MCF 10A (cell line): ENCODE measurements at regions not wholly inside any gene's neighbourhood (a gene's known extent, or its start where the extent isn't known, plus 50 kb on each side); places are given as distances from the start of the nearest gene placed in this dataset.

Source experiments
- BruUV-seq: library from RNA; stranded (reverse); fragments of 400-500 nt; replicated peaks from 2 replicates; lab custom pipeline; 2021; lab: Mats Ljungman, UMichigan
- CTCF ChIA-PET: fragments of 300-600 bp; sonication (Branson Sonifier 250); formaldehyde crosslinking; extraction: SDS; loops from one replicate; lab custom pipeline; 2021; ENCODE audit warnings: antibody characterized with exemption, inconsistent platforms; lab: Yijun Ruan, JAX
- POLR2A ChIA-PET: fragments of 300-600, 350-650 bp; sonication (Branson Sonifier 250); formaldehyde crosslinking; extraction: SDS; loops from one replicate; lab custom pipeline; 2020; ENCODE audit warnings: antibody characterized with exemption, inconsistent platforms; lab: Yijun Ruan, JAX
- DNase-seq: peaks from one replicate; pipeline ENCODE4 v3.0.0-alpha.2; 2018; ENCODE audit not compliant: unreplicated experiment
- H3K27ac Mint-ChIP-seq: one replicate; pipeline ENCODE4 v1.8.0; 2022; ENCODE audit warnings: mild to moderate bottlenecking, low read depth, mixed read lengths; ENCODE audit not compliant: unreplicated experiment
- H3K27me3 Mint-ChIP-seq: one replicate; pipeline ENCODE4 v1.8.0; 2022; ENCODE audit warnings: mixed read lengths; ENCODE audit not compliant: insufficient read depth, unreplicated experiment
- H3K36me3 Mint-ChIP-seq: one replicate; pipeline ENCODE4 v1.8.0; 2022; ENCODE audit warnings: mild to moderate bottlenecking, moderate library complexity, mixed read lengths; ENCODE audit not compliant: insufficient read depth, unreplicated experiment
- H3K4me1 Mint-ChIP-seq: one replicate; pipeline ENCODE4 v1.8.0; 2022; ENCODE audit warnings: mixed read lengths; ENCODE audit not compliant: insufficient read depth, unreplicated experiment
- H3K4me3 Mint-ChIP-seq: one replicate; pipeline ENCODE4 v1.8.0; 2022; ENCODE audit warnings: mild to moderate bottlenecking, moderate library complexity, mixed read lengths; ENCODE audit not compliant: unreplicated experiment
- H3K9me3 Mint-ChIP-seq: one replicate; pipeline ENCODE4 v1.8.0; 2022; ENCODE audit warnings: mixed read lengths; ENCODE audit not compliant: unreplicated experiment
- CTCF ChIP-seq: fragments of 200-600 bp; IDR thresholded peaks from one replicate; pipeline ENCODE4 v1.8.0; 2022; ENCODE audit warnings: antibody characterized with exemption, mild to moderate bottlenecking; ENCODE audit not compliant: unreplicated experiment
- intact Hi-C: fragments of 100-400 bp; cut with micrococcal nuclease; formaldehyde crosslinking; loops from 2 replicates; pipeline ENCODE4 v1.14.1; 2022

GRCh38 chr6:110033101-110033500, 55.0 kb downstream of the GPR6 start:
- ChIA-PET POLR2A (no interaction called here), CTCF (no interaction called here)
- H3K36me3 Mint-ChIP-seq = no peaks in the 10 kb centered on the region
- H3K9me3 Mint-ChIP-seq = no peaks in the 10 kb centered on the region
- H3K4me1 Mint-ChIP-seq = no peaks in the 10 kb centered on the region
- no peak overlapping the region for H3K4me3 Mint-ChIP-seq
- no peak overlapping the region for H3K27ac Mint-ChIP-seq
- intact Hi-C loops = no loop called here
- no peak for DNase-seq
- no peak for TF ChIP-seq CTCF
- H3K27me3 Mint-ChIP-seq = no peaks in the 10 kb centered on the region
- BruUV-seq = no TSS peak

GRCh38 chr6:110033749-110034666, 55.9 kb downstream of the GPR6 start:
- H3K27ac Mint-ChIP-seq = no peak overlapping the region
- H3K36me3 Mint-ChIP-seq = no peaks in the 10 kb centered on the region
- intact Hi-C loops = no loop called here
- no peaks in the 10 kb centered on the region for H3K4me1 Mint-ChIP-seq
- no peak overlapping the region for H3K4me3 Mint-ChIP-seq
- no peaks in the 10 kb centered on the region for H3K27me3 Mint-ChIP-seq
- no peak for TF ChIP-seq CTCF
- no peaks in the 10 kb centered on the region for H3K9me3 Mint-ChIP-seq
- ChIA-PET POLR2A (no interaction called here), CTCF (interaction anchor here (0.7 to 12.6 kb wide), 2 partner anchors 334 to 846 kb away, joined by 3 to 337 read pairs; no protein-coding TSS in a partner anchor)
- no TSS peak for BruUV-seq
- no peak for DNase-seq

- H3K4me1 Mint-ChIP-seq = peaks cover 6% of the 10 kb centered on the region
- intact Hi-C loops = no loop called here
- ChIA-PET POLR2A (no interaction called here), CTCF (interaction anchor here (0.7 to 12.6 kb wide), 2 partner anchors 335 to 846 kb away, joined by 3 to 337 read pairs; no protein-coding TSS in a partner anchor)
- no peaks in the 10 kb centered on the region for H3K9me3 Mint-ChIP-seq
- no TSS peak for BruUV-seq
- no peaks in the 10 kb centered on the region for H3K27me3 Mint-ChIP-seq
- DNase-seq = no peak
- peaks cover 2% of the 10 kb centered on the region for H3K36me3 Mint-ChIP-seq
- no peak overlapping the region for H3K27ac Mint-ChIP-seq
- TF ChIP-seq CTCF = no peak
- no peak overlapping the region for H3K4me3 Mint-ChIP-seq
Observed at GRCh38 chr6:110034667-110035036, 56.5 kb downstream of the GPR6 start.

- intact Hi-C loops = no loop called here
- H3K27me3 Mint-ChIP-seq = no peaks in the 10 kb centered on the region
- POLR2A ChIA-PET = no interaction called here
- no peak for TF ChIP-seq CTCF
- no peaks in the 10 kb centered on the region for H3K9me3 Mint-ChIP-seq
- BruUV-seq = no TSS peak
- no peak for DNase-seq
- H3K4me1 Mint-ChIP-seq = peaks cover 6% of the 10 kb centered on the region
- peaks cover 8% of the 10 kb centered on the region for H3K36me3 Mint-ChIP-seq
- CTCF ChIA-PET = interaction anchor here (12.6 kb wide), 1 partner anchor 336 kb away, joined by 337 read pairs; no protein-coding TSS in a partner anchor
- no peak overlapping the region for H3K4me3 Mint-ChIP-seq
- no peak overlapping the region for H3K27ac Mint-ChIP-seq
Observed at GRCh38 chr6:110035321-110035720, 57.2 kb downstream of the GPR6 start.
